ENCODE measurements at regions not wholly inside any gene's neighbourhood (a gene's known extent, or its start where the extent isn't known, plus 50 kb on each side); places are given as distances from the start of the nearest gene placed in this dataset.
A peak's percentile ranks its signal among the peaks of the same experiment; 100 is the strongest.

- FAIRE-seq, result no peak
- DNase-seq (ENCODE audit: insufficient read length, low spot score), result no peak
- TF ChIP-seq POLR2AphosphoS5 (IDR thresholded peaks at IDR 0.05; ENCODE audit: low read depth, low read length) (no peak), POU2F2 (IDR thresholded peaks at IDR 0.05; ENCODE audit: low read depth, low read length) (no peak), TAF1 (IDR thresholded peaks at IDR 0.05; ENCODE audit: low read depth, low read length) (no peak), POLR2A (IDR thresholded peaks at IDR 0.05; ENCODE audit: low read depth, low read length) (no peak), SPI1 (IDR thresholded peaks at IDR 0.05; ENCODE audit: low read depth, low read length) (no peak), PAX5 (IDR thresholded peaks at IDR 0.05; ENCODE audit: insufficient read depth, low read length, severe bottlenecking) (no peak)
These were observed 299.0 kb upstream of the HS6ST1 start for GRCh38 chr2:128617661-128618060.

DNA sequence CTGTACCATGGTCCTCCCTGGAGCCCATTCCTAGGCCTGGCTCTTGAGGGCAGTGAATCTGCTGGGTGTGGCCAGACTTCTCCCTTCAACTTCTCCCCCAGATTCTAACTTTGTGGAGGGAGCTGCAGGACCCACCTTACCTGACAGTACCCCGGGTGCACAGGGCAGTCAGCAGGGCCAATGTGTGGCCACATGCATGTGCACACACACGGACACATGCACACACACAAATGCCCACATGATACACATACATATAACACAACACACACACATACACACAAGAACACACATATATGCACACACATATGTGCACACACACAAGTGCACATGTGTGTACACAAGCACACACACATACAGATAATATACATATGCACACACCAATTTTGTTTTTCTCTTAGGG lies 300.0 kb upstream of the HS6ST1 start:
- TF ChIP-seq TAF1 (IDR thresholded peaks at IDR 0.05; ENCODE audit: low read depth, low read length), result no peak
- TF ChIP-seq POU2F2 (IDR thresholded peaks at IDR 0.05; ENCODE audit: low read depth, low read length), result no peak
- TF ChIP-seq PAX5 (IDR thresholded peaks at IDR 0.05; ENCODE audit: insufficient read depth, low read length, severe bottlenecking), result no peak
- TF ChIP-seq SPI1 (IDR thresholded peaks at IDR 0.05; ENCODE audit: low read depth, low read length), result no peak
- no peak for TF ChIP-seq POLR2A (IDR thresholded peaks at IDR 0.05; ENCODE audit: low read depth, low read length)
- no peak for TF ChIP-seq POLR2AphosphoS5 (IDR thresholded peaks at IDR 0.05; ENCODE audit: low read depth, low read length)
- DNase-seq (ENCODE audit: insufficient read length, low spot score), result no peak
- no peak for FAIRE-seq

DNA sequence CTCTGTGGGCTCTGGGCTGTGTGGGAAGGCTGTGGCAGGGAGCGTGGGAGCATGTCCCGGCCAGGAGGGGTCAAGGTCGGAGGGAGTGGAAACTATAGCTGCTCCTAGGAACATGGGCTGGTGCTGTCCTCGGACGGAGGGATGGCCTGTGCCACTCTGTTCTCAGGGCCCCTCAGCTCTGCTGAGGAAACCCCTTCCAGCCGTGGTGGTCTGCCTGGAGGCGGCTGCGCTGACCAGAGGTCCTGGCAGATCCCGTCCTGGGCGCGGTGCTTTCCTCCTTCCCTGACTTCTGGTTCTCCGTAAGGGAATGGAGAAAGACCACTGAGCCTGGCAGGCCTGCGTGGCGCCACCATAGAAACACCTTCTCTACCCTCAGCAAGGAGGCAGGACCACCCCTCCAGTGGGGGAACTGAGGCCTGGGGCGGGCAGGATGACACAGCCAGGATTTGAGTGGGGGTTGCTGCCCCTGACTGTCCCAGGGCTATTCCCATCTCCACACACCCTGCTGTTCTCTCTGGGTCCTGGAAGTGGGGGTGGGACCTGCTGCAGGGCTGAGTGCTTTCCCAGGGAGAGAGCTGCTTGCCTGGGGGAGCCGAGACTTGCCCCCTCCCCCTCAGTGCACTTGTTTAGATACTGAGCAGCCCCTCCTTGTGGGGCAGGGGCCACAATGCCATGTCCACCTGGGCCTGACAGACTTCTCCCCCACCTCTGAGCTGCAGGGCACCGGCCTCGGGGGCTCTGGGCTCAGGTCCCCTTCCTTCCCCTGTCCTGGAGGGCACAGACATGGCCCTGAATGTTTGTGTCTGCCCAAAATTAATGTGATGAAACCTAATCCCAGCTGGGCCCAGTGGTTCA lies 301.0 kb upstream of the HS6ST1 start:
- no peak for FAIRE-seq
- no peak for DNase-seq (ENCODE audit: insufficient read length, low spot score)
- TF ChIP-seq POLR2AphosphoS5 (IDR thresholded peaks at IDR 0.05; ENCODE audit: low read depth, low read length) (no peak), PAX5 (IDR thresholded peaks at IDR 0.05; ENCODE audit: insufficient read depth, low read length, severe bottlenecking) (no peak), POU2F2 (IDR thresholded peaks at IDR 0.05; ENCODE audit: low read depth, low read length) (no peak), POLR2A (IDR thresholded peaks at IDR 0.05; ENCODE audit: low read depth, low read length) (no peak), SPI1 (IDR thresholded peaks at IDR 0.05; ENCODE audit: low read depth, low read length) (no peak), TAF1 (IDR thresholded peaks at IDR 0.05; ENCODE audit: low read depth, low read length) (no peak)

- FAIRE-seq, result no peak
- no peak for TF ChIP-seq PAX5 (IDR thresholded peaks at IDR 0.05; ENCODE audit: insufficient read depth, low read length, severe bottlenecking)
- TF ChIP-seq TAF1 (IDR thresholded peaks at IDR 0.05; ENCODE audit: low read depth, low read length), result no peak
- no peak for TF ChIP-seq POLR2A (IDR thresholded peaks at IDR 0.05; ENCODE audit: low read depth, low read length)
- no peak for TF ChIP-seq SPI1 (IDR thresholded peaks at IDR 0.05; ENCODE audit: low read depth, low read length)
- no peak for TF ChIP-seq POLR2AphosphoS5 (IDR thresholded peaks at IDR 0.05; ENCODE audit: low read depth, low read length)
- no peak for TF ChIP-seq POU2F2 (IDR thresholded peaks at IDR 0.05; ENCODE audit: low read depth, low read length)
- no peak for DNase-seq (ENCODE audit: insufficient read length, low spot score)
These were observed 302.4 kb upstream of the HS6ST1 start for GRCh38 chr2:128621074-128621473.

- no peak for TF ChIP-seq POU2F2 (IDR thresholded peaks at IDR 0.05; ENCODE audit: low read depth, low read length)
- no peak for TF ChIP-seq PAX5 (IDR thresholded peaks at IDR 0.05; ENCODE audit: insufficient read depth, low read length, severe bottlenecking)
- TF ChIP-seq SPI1 (IDR thresholded peaks at IDR 0.05; ENCODE audit: low read depth, low read length), result no peak
- no peak for TF ChIP-seq TAF1 (IDR thresholded peaks at IDR 0.05; ENCODE audit: low read depth, low read length)
- no peak for TF ChIP-seq POLR2AphosphoS5 (IDR thresholded peaks at IDR 0.05; ENCODE audit: low read depth, low read length)
- TF ChIP-seq POLR2A (IDR thresholded peaks at IDR 0.05; ENCODE audit: low read depth, low read length), result no peak
- FAIRE-seq (no peak), DNase-seq (ENCODE audit: insufficient read length, low spot score) (no peak)
These were observed 303.7 kb upstream of the HS6ST1 start for GRCh38 chr2:128622371-128622770.

GRCh38 chr2:128622955-128623620 lies 304.4 kb upstream of the HS6ST1 start:
- no peak for TF ChIP-seq POU2F2 (IDR thresholded peaks at IDR 0.05; ENCODE audit: low read depth, low read length)
- TF ChIP-seq PAX5 (IDR thresholded peaks at IDR 0.05; ENCODE audit: insufficient read depth, low read length, severe bottlenecking), result no peak
- no peak for TF ChIP-seq SPI1 (IDR thresholded peaks at IDR 0.05; ENCODE audit: low read depth, low read length)
- FAIRE-seq (no peak), DNase-seq (ENCODE audit: insufficient read length, low spot score) (no peak)

GRCh38 chr2:128623776-128624761 lies 305.4 kb upstream of the HS6ST1 start:
- peak; percentile 45 for DNase-seq (ENCODE audit: insufficient read length, low spot score)
- TF ChIP-seq PAX5 (IDR thresholded peaks at IDR 0.05; ENCODE audit: insufficient read depth, low read length, severe bottlenecking) (no peak), POU2F2 (IDR thresholded peaks at IDR 0.05; ENCODE audit: low read depth, low read length) (no peak)
- peak; percentile 88 for FAIRE-seq

DNA sequence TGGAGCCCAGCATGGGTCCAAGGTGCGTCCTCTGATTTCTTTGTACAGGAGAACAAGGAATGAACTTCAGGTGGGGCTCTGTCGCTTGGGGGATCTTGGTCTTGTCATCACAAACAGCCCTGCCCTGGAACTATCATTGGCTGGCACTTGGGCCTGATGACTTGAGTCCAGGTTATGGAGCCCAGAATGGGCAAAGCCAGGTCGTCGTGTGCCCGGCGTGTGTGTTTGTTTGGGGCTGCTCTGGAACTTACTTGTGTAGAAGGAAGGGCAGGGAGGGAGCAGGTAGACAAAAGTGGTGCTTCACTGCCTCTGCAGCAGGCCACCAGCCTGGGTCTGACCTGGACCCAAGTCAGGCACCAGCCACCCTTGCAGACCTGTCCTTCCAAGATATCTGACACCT lies 306.3 kb upstream of the HS6ST1 start:
- no peak for DNase-seq (ENCODE audit: insufficient read length, low spot score)
- TF ChIP-seq POLR2A (IDR thresholded peaks at IDR 0.05; ENCODE audit: low read depth, low read length) (no peak), POU2F2 (IDR thresholded peaks at IDR 0.05; ENCODE audit: low read depth, low read length) (no peak), TAF1 (IDR thresholded peaks at IDR 0.05; ENCODE audit: low read depth, low read length) (no peak), SPI1 (IDR thresholded peaks at IDR 0.05; ENCODE audit: low read depth, low read length) (no peak), POLR2AphosphoS5 (IDR thresholded peaks at IDR 0.05; ENCODE audit: low read depth, low read length) (no peak), PAX5 (IDR thresholded peaks at IDR 0.05; ENCODE audit: insufficient read depth, low read length, severe bottlenecking) (no peak)
- FAIRE-seq, result no peak

DNA sequence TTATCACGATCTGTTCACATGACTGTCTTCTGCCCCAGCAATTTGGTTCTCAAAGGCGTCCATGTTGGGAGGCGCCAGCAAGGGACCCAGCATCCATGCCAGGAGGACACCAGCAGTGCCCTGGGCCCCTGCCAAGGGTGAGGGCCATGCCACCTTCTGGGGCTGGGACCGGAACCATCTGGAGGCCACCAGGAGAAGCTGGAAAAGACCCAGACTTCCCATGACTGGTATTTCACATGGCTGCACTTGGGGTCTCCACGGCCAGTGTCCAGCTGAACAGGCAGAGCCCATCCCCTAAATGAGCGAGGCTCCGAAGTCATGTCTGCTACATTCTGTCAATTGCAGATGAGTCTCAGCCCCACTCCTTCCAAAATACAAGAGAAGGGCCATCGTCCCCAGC lies 306.8 kb upstream of the HS6ST1 start:
- no peak for FAIRE-seq
- TF ChIP-seq SPI1 (IDR thresholded peaks at IDR 0.05; ENCODE audit: low read depth, low read length), result no peak
- TF ChIP-seq POLR2AphosphoS5 (IDR thresholded peaks at IDR 0.05; ENCODE audit: low read depth, low read length), result no peak
- TF ChIP-seq PAX5 (IDR thresholded peaks at IDR 0.05; ENCODE audit: insufficient read depth, low read length, severe bottlenecking), result no peak
- no peak for TF ChIP-seq POLR2A (IDR thresholded peaks at IDR 0.05; ENCODE audit: low read depth, low read length)
- no peak for TF ChIP-seq POU2F2 (IDR thresholded peaks at IDR 0.05; ENCODE audit: low read depth, low read length)
- TF ChIP-seq TAF1 (IDR thresholded peaks at IDR 0.05; ENCODE audit: low read depth, low read length), result no peak
- DNase-seq (ENCODE audit: insufficient read length, low spot score), result no peak
